Skeletal muscle cell (primary cell): ENCODE measurements at regions not wholly inside any gene's neighbourhood (a gene's known extent, or its start where the extent isn't known, plus 50 kb on each side); places are given as distances from the start of the nearest gene placed in this dataset.
"Not testable (repeated sequence)": the region's sequence is repeated elsewhere in the genome, so short reads cannot be mapped to it uniquely, and the experiment has no call there.

Experiments used
- DNase-seq: peaks from one replicate; pipeline ENCODE4 v3.0.0-alpha.2; 2010; ENCODE audit warnings: low read depth
- H3K4me3 ChIP-seq: 2 replicates; pipeline ENCODE4 v1.5.1; 2011; ENCODE audit warnings: low read depth, mild to moderate bottlenecking, control low read depth, low read length, moderate library complexity

DNA sequence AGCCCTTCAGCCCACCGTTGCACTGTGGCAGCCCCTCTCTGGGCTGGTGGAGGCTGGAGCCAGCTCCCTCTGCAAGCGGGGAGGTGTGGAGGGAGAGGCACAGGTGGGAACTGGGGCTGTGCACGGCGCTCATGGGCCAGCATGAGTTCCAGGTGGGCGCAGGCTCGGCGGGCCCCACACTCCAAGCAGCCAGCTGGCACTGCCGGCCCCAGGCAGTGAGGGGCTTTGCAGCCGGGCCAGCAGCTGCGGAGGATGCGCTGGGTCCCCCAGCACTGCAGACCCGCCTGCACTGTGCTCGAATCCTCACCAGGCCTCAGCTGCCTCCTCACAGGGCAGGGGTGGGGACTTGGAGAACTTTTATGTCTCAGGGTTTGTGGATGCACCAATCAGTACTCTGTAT, 1354.8 kb upstream of the IGFBP7 start:
- no peak for DNase-seq
- no peak overlapping the region for H3K4me3 ChIP-seq

DNA sequence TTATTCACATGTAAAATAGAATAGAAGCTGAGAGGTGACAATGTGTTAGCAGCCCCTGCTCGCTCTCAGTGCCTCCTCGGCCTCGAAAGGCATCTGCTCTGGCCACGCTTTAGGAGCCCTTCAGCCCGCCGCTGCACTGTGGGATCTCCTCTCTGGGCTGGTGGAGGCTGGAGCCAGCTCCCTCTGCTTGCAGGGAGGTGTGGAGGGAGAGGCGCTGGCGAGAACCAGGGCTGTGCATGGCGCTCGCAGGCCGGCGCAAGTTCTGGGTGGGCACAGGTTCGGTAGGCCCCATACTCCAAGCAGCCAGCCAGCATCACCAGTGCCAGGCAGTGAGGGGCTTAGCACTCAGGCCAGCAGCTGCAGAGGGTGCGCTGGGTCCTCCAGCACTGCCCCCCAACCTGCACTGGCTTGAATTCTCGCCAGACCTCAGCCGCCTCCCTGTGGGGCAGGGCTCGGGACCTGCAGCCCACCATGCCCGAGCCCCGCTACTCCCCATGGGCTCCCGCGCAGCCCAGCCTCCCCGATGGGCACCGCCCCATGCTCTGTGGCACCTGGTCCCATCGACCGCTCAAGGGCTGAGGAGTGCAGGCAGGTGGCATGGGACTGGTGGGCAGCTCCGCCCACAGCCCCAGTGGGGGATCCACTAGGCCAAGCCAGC, 1346.7 kb upstream of the IGFBP7 start:
- no peak for DNase-seq
- no peak overlapping the region for H3K4me3 ChIP-seq

DNA sequence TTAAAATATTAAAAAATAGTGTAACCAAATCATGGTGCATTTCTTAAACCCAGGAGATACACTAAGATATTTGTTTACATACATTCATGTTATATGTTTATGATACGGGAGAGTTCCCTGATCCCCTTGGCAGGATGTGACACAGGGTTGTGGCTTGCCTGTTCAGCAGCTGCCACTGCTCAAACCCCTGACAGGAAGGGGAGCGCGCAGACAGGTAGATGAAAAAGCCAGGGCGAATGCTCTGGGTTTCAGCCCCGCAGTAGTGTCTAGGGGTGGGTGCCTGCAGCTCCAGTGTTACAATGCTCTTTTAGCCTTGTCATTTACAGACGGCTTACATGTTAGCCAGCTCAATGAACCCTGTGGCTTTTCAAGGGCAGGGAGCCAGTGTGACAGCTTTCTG, 1343.8 kb upstream of the IGFBP7 start:
- H3K4me3 ChIP-seq, result no peak overlapping the region

DNA sequence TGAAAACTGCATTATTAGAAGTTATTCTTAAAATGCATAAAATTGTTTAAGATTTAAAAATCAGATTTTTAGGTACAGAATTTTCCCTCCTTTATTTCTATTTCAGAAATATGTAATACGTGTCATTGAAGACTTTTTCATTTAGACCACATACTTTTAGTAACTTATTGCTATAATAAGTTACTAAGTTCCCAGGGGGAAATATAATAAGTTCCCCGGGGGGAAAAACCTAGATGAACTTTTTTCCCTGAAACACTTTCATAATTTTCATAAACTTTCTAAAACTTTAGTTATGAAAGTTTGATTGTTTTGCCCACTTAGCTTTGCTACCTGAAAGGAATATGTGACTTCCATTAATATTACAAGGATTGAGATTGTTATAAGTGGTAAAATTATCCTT, 1341.5 kb upstream of the IGFBP7 start:
- DNase-seq, result no peak
- no peak overlapping the region for H3K4me3 ChIP-seq

More for the DNA sequence above, 1343.8 kb upstream of the IGFBP7 start:
- DNase-seq, result no peak

DNA sequence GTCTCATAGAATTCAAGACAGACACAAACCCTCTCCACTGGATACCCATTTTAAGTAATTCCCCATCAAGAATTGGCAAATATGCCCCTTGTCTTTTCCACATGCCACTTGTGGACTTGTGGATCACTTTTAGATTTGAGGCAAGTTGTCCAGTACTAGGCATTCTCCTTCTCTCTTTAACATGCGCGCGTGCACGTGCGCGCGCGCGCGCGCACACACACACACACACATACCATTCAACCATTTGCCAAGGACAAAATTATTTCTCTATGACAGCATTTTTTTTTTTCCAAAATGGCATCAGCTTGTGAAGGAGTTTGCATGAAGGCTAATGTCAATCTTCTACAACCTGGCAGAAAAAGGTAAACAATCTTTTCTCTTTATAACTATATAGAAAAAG, 1325.7 kb upstream of the IGFBP7 start:
- no peak for DNase-seq
- no peak overlapping the region for H3K4me3 ChIP-seq

DNA sequence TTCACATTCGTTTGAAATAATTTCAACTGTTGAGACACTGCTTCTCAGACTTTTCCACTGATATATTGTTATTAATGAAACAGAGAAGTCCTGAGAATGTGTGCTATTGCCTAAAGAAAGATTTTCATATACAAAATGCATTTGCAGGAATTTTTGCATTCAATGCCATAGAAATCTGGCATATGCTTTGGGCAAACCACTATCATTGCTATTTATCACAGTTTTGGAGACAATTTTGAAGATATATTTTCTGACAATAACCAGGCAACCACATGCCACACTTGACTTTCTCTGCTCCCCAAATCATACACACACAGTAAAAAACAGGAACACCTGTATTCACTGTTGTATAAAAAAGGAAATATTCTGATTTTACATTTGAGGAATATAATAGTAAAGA, 1303.7 kb upstream of the IGFBP7 start:
- DNase-seq, result no peak
- H3K4me3 ChIP-seq, result no peak overlapping the region

DNA sequence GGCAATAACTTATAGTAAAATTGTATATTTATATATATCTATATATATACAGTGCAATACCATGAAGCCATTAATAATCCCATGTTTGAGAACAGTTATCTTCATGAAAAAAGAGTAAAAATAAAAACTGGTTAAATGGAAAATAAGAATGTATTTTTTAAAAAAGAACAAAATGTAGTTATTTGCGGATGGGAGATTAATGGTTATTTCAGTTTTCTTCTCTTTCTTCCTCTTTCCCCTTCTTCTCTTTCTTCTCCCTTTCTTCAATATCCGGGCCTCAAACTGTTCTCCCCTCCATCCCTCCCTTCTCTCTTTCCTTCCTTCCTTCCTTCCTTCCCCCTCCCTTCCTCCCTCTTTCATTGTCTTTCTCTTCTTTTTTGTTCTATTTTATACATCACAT, 1301.7 kb upstream of the IGFBP7 start:
- DNase-seq, result no peak
- no peak overlapping the region for H3K4me3 ChIP-seq

DNA sequence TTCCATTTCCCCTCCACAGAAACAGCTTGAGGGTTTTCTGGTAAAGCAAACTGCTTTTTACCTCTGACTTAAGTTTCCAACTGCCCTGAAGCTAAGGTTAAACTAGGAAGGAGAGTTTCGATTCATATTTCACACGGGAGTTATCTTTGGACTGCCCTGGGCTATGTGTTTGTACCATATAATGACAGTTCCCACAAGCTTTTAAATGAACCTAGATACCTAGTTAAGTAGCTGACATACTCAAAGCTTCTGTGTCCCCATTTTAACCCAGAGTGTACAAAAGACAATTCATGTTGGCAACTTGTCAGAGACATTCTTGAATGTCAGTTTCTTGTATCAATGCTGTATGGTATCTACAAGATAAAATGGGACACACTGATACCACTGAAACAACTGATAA, 1296.6 kb upstream of the IGFBP7 start:
- H3K4me3 ChIP-seq, result no peak overlapping the region
- DNase-seq, result no peak

DNA sequence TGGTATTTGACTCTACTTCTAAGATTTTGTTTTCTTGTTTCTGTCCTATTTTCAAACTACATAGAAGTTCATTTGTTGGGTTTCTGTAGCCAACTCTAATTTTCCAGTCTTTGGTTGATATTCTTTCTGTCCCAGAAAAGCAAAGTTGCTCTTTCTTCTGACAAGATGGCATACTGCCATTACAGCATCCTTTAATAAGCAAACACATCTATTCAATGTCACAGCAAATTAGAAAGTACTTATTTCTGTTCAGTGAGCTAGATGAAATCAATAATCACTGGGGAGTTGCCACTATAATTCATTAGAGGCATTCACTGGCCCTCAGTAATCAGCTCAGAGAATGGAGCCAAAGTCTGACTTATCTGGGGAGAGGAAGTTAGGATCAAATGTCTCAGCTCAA, 1258.0 kb upstream of the IGFBP7 start:
- DNase-seq, result no peak
- H3K4me3 ChIP-seq, result no peak overlapping the region

DNA sequence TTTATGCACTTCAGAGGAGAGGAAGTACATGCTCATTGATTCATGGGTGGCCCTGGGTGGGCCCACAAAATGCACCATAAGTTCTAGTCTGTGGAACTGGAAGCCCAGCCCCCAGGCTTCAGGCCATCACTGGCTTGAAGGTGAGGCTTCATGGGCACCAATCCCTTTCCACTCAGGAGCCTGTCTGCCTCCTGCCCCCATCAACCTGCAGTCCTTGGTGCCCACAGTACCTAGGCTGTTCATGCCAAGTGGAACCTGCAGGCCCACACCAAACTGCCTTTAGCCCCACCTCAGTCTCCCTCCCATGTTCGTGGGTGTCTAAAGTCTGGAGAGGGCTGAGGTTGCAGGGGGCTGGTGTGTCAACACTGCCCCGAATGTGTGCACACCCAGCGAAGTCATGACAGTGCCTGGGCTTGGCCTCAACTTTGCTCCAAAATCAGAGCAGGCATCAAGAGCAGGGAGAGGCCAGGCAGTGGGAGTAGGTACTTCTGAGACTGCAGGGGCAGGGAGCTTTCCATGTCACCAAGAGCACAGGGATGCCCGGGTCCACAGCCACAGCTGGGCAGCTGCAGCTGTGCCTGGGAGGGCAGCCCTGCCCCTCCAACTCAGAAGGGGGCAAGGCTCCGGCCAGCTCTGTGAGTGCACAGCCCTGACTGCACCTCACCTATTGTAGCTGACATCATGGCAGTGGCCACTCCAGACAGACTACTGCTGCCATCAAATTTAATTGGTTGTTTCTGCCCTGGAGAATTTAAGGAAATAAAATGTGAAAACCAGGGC, 1250.4 kb upstream of the IGFBP7 start:
- no peak overlapping the region for H3K4me3 ChIP-seq
- no peak for DNase-seq

DNA sequence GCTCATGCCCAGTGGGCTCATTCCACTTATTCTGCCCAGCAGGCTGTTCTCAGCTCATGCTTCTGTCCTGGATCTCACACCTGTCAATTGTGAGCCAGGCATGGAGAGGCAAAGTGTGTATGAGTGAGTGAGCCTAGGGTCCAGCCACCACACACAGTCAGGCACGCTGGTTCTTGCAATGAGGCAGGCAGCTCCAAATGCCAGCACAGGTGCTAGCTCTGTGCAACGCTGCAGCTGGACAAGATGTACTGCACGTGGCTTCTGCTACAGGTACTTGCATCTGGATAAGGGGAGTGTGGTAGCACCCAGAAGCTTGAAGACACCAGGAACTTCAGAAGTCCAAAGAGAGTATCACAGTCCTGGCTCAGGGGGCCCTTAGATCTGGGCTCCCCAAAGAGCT, 1249.4 kb upstream of the IGFBP7 start:
- no peak overlapping the region for H3K4me3 ChIP-seq
- DNase-seq, result no peak

DNA sequence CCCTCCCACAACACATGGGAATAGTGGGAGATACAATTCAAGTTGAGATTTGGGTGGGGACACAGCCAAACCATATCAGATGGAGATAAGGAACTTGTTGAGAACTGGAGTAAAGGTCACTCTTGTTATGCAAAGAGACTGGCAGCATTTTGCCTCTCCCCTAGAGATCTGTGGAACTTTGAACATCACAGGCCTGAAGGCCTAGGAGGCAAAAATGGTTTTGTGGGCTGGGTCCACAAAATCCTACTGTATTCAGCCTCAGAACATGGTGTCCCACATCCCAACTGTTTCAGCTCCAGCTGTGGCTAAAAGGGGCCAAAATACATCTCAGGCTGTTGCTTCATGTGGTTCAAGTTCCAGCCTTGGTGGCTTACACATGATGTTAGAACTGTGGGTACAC, 1247.8 kb upstream of the IGFBP7 start:
- no peak overlapping the region for H3K4me3 ChIP-seq
- DNase-seq, result no peak

DNA sequence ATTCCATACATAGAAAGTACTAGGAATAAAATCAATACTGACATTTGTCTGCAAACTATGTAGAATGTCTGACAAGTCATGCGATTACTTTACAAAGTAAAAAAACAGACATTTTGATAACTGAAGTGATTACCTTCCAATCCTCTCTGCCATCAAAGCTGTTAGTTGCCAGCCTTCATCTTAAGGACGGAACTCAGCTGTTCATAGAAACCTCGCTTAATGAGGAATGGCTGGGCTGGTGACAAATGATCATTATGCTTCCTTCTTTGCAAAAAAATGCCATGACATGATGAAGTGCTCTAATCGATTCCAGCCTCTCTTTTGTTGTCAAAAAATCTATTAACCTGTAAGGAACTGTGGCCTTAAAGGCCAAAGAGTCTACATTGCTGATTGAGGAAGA, 1214.9 kb upstream of the IGFBP7 start:
- no peak overlapping the region for H3K4me3 ChIP-seq

DNA sequence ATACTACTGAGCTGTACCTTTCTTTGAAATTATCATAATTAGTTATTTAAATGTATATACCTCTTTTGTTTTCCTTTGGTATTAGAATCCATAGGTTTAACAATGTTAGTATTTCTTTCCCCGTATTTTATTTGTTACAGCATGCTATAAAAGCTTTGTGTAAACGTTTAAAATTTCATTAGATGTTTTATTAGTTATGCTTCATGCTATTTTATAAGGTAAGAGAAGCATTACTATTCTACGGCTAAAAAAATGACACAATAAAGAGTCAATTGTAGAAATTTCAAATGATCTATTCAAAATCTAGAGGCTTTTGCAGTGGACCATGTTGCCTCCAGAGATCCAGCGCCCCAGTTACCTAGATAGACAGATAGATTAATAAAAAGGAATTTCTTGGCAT, 1203.3 kb upstream of the IGFBP7 start:
- DNase-seq, result no peak

More for the DNA sequence above, 1214.9 kb upstream of the IGFBP7 start:
- no peak for DNase-seq

DNA sequence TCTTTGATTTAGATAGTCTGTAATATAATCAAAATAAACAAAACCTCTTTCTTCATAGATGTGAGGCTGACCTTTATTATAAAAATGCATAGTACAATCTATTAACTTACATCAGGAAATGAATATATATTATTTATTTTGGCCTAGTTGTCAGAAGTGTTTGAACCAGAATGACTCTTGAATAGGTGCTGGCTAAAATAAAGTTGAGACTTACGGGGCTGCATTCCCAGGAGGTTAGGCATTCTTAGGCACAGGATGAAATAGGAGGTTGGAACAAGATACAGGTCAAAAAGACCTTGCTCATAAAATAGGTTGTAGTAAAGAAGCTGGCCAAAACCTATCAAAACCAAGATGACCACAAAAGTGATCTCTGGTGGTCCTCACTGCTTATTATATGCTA, 1193.3 kb upstream of the IGFBP7 start:
- no peak for DNase-seq
- no peak overlapping the region for H3K4me3 ChIP-seq

More for the DNA sequence above, 1203.3 kb upstream of the IGFBP7 start:
- no peak overlapping the region for H3K4me3 ChIP-seq

DNA sequence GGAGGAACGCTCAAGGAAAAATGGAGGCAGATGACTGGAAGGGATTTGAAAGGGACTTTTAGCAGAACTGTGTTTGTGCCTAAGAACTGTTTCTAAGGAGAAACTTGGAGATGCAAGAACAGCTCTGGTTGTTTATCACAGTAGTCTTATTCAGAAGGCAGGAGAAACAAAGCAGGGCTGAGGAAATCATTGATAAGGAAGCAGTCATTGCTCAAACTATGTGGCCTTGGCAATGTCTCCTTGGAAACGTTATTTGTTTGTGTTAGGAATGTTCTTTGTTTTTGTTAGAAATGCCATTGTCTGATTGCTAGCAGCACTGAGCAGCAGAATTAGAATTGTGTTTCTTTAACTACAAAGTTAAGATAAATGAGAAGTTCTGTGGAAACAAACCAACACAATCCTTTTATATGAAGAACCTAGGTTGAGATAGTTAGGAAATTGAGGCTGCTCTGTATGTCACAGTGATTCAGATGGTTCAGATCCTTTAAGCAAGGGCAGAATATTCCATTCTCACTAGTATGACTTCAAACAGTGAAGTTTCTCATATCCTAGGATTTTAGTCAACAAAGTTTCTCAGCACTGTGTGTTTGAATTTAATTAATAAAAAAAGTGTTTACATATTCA, 1191.3 kb upstream of the IGFBP7 start:
- H3K4me3 ChIP-seq, result no peak overlapping the region
- no peak for DNase-seq

DNA sequence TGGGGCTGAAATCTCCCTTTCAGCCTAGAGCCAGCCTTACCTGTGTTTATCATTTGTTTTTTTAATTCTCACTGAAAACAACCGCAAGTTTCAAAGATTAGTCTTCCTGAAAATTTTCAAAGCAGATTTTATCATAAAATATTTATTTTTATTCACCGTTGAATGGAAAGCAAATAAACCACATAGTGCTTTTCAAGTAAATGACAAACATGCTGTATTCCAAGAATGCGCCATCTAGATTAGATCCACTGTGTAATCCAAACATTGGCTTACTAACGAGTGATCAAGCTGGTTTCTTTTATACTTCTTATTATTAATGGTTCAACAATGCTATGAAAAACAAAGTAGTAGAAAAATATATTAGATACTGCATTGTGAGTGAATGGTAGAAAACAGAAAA, 1176.2 kb upstream of the IGFBP7 start:
- no peak overlapping the region for H3K4me3 ChIP-seq
- no peak for DNase-seq

DNA sequence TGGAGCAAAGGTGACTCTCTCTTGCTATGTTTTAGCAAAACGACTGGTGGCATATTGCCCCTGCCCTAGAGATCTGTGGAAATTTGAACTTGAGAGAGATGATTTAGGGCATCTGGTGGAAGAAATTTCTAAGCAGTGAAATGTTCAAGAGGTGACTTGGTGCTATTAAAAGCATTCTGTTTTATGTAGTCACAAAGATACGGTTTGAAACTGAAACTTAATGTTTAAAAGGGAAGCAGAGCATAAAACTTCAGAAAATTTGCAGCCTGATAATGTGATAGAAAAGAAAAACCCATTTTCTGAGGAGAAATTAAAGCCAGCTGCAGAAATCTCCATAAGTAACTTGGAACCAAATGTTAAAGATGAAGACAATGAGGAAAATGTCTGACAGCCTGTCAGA, 1170.7 kb upstream of the IGFBP7 start:
- not testable (repeated sequence) for DNase-seq, H3K4me3 ChIP-seq

DNA sequence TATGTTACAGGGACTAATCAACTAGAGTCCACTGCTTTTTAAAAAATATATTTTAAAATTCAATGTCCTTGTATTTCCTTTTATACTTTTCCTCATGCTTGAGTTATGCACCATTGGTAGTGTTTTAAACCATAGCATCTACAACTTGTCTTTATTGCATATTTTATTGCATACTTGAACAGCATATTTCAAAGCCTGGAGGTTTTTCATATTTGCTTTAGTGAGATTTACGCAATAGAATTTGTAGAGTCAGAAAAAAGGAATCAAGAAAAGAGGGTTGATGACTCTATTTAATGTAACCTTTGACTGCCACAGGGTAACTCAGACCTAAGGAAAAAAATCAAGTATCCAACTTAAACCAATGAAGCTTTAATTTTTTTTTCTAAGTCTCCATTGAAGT, 1165.7 kb upstream of the IGFBP7 start:
- H3K4me3 ChIP-seq, result no peak overlapping the region
- DNase-seq, result no peak

DNA sequence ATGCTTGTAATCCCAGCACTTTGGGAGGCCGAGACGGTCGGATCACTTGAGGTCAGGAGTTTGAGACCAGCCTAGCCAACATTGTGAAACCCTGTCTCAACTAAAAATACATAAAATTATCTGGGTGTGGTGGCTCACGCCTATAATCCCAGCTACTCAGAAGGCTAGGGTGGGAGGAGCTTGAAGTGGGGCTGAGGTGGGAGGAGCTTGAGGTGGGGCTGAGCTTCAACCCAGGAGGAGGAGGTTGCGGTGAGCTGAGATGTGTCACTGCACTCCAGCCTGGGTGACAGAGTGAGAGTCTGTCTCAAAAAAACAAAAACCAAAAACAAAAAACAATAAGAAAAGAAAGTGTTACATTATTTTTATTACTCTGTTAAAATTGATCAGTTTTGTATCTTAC, 1164.4 kb upstream of the IGFBP7 start:
- no peak overlapping the region for H3K4me3 ChIP-seq
- no peak for DNase-seq

DNA sequence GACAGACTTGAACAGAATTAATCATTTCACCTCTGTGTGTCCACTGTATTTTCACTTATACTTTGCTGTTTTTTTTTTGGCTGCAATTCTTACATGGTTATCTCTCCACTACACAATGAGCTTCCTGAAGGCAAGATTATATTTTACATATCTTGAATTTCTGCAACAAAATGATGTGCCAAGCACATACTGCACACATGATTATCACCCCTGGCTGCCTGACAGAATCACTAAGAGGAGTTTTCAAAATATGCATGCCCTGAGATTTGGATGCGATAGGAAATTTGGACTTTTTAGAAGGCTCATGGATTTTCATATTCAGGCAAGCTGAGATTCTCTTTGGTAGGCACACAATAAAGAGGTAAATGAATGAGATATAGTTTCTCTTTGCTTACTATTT, 1162.1 kb upstream of the IGFBP7 start:
- no peak for DNase-seq
- no peak overlapping the region for H3K4me3 ChIP-seq
